ENCODE measurements at regions not wholly inside any gene's neighbourhood (a gene's known extent, or its start where the extent isn't known, plus 50 kb on each side); places are given as distances from the start of the nearest gene placed in this dataset.

DNA sequence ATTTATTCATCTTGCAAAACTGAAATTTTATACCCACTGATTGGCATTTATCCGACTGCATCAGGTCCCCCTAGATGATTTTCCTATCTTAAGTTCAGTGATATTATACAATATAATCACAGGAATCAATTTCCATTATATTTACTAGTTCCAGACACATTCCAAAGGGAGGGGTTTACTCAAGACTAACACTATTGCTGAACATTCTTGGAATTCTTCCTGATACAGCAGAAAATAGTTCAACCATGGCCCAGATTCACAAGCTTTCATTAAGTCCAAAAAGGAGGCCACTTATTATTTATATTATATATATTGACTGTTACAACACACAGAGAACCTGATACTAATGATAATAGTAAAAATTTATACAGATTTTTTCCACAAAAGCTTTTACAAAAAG, 2353.6 kb downstream of the PCDH7 start:
- H3K4me3 ChIP-seq (ENCODE audit: low read depth, low read length): no peak overlapping the region
- TF ChIP-seq, protein P1, sequence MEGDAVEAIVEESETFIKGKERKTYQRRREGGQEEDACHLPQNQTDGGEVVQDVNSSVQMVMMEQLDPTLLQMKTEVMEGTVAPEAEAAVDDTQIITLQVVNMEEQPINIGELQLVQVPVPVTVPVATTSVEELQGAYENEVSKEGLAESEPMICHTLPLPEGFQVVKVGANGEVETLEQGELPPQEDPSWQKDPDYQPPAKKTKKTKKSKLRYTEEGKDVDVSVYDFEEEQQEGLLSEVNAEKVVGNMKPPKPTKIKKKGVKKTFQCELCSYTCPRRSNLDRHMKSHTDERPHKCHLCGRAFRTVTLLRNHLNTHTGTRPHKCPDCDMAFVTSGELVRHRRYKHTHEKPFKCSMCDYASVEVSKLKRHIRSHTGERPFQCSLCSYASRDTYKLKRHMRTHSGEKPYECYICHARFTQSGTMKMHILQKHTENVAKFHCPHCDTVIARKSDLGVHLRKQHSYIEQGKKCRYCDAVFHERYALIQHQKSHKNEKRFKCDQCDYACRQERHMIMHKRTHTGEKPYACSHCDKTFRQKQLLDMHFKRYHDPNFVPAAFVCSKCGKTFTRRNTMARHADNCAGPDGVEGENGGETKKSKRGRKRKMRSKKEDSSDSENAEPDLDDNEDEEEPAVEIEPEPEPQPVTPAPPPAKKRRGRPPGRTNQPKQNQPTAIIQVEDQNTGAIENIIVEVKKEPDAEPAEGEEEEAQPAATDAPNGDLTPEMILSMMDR (IDR thresholded peaks at IDR 0.05; ENCODE audit: insufficient read depth, low read length, poor library complexity, severe bottlenecking): no peak
- H3K27me3 ChIP-seq (ENCODE audit: control insufficient read depth, insufficient read depth, low read length): no peaks in the 10 kb centered on the region
- H3K36me3 ChIP-seq (ENCODE audit: control insufficient read depth, insufficient read depth, low read length): no peaks in the 10 kb centered on the region
- DNase-seq (ENCODE audit: low read depth): peak; percentile 38

DNA sequence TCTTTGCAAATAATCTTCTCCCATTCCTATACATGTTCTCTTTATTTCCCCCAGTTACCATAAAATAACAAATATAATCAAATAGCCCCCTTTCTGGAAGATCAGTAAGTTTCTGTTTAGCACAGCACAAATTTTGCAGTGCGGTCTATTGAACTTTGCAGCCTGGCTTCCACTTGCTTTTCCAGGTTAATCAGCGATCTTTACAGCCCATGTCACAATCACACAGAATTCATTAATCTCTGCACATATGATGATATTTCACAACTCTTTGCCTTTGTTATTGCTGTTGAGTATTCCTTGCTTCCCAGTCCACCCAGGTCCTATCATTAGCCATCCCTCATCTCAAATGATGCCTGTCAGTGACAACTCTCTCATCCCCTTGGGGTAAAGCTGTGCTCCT, 2358.0 kb downstream of the PCDH7 start:
- no peaks in the 10 kb centered on the region for H3K36me3 ChIP-seq (ENCODE audit: control insufficient read depth, insufficient read depth, low read length)
- H3K27me3 ChIP-seq (ENCODE audit: control insufficient read depth, insufficient read depth, low read length): no peaks in the 10 kb centered on the region
- no peak overlapping the region for H3K4me3 ChIP-seq (ENCODE audit: low read depth, low read length)
- DNase-seq (ENCODE audit: low read depth): no peak
- TF ChIP-seq, protein P1 (IDR thresholded peaks at IDR 0.05; ENCODE audit: insufficient read depth, low read length, poor library complexity, severe bottlenecking): no peak

DNA sequence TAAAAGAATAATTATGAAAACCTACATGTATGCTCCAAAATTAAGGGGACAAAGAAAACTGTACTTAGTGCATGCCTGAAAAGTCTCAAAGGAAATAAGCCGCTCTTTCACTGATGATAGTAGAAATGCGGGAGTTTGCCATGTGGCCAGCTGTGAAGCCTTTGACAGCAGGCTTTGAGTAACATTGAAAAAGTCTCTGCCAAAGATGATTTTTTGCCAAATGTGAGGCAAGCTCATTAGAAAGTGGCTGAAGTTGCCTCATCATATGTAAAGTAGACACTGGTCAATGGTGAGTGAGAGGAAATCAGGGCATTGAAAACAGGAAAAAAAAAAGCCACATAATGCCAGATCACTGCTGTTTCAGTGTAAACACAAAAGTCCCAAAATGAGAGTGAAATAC, 2360.1 kb downstream of the PCDH7 start:
- Histone ChIP-seq H3K4me3 (ENCODE audit: low read depth, low read length) (no peak overlapping the region), H3K36me3 (ENCODE audit: control insufficient read depth, insufficient read depth, low read length) (no peaks in the 10 kb centered on the region), H3K27me3 (ENCODE audit: control insufficient read depth, insufficient read depth, low read length) (no peaks in the 10 kb centered on the region)
- TF ChIP-seq, protein P1 (IDR thresholded peaks at IDR 0.05; ENCODE audit: insufficient read depth, low read length, poor library complexity, severe bottlenecking): no peak
- no peak for DNase-seq (ENCODE audit: low read depth)

DNA sequence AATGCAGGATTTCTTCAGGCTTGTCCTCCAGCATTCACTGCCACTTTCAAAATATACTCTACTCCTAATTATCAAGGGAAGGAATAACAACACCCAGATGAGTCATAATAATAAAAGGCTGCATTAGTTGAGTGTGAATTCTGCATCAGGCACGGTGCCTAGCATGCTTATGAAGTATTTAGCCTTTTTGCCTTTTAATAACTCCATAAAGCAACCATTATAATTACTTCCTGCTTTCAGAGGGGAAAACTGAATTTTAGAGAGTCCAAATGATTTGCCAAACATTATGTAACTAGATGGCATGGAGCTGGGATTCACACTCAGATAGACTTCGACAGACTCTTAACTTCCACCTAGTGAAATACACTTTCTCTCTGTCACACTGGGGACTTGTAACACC, 2365.5 kb downstream of the PCDH7 start:
- Histone ChIP-seq H3K27me3 (ENCODE audit: control insufficient read depth, insufficient read depth, low read length) (no peaks in the 10 kb centered on the region), H3K36me3 (ENCODE audit: control insufficient read depth, insufficient read depth, low read length) (no peaks in the 10 kb centered on the region), H3K4me3 (ENCODE audit: low read depth, low read length) (no peak overlapping the region)
- DNase-seq (ENCODE audit: low read depth): no peak
- TF ChIP-seq, protein P1 (IDR thresholded peaks at IDR 0.05; ENCODE audit: insufficient read depth, low read length, poor library complexity, severe bottlenecking): no peak

DNA sequence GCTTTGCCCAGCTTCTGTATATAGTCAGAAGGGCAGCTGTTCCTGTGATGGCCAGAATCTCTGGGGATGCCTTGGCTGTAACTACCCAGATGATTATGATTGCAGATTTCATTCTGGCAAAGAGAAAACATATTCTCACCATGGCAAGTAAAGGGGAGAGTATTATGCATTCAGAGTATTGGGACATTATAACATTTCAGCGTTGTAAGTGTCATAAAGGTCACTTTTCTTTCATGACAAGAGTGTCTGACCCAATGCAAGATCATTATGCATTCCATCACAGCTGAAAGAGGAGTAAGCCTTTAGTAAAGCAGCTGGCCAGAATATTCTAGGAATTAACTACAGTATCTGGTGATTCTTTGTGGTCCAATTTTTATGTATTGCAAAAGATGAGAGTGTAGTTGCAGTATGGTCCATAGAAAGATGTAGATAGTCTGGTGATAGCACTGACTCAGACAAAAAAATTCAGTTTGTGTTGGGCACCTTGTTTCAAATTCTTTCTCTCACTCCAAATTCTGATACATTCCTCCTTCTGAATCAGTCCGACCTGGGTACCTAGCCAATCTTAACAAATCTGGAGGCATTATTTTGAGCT, 2366.3 kb downstream of the PCDH7 start:
- TF ChIP-seq, protein P1 (IDR thresholded peaks at IDR 0.05; ENCODE audit: insufficient read depth, low read length, poor library complexity, severe bottlenecking): no peak
- Histone ChIP-seq H3K27me3 (ENCODE audit: control insufficient read depth, insufficient read depth, low read length) (no peaks in the 10 kb centered on the region), H3K36me3 (ENCODE audit: control insufficient read depth, insufficient read depth, low read length) (no peaks in the 10 kb centered on the region), H3K4me3 (ENCODE audit: low read depth, low read length) (no peak overlapping the region)
- DNase-seq (ENCODE audit: low read depth): no peak

DNA sequence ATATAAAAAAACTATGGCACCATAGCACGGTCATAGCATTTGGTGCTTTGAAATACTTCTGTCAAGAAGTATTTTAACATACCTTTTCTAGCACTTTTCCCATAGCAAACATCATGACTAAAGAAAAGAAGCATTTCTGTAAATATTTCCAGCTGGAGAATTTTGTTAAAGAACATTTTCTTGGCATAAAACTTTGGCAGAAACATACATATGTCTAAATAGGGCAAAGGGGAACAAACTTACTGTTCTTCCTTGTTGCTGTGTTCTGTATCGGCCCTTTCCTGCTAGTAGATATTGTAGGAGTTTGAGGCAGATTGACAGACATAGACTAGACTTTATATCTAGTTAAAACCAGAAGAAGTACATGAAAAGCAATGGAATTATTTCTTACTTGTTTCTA, 2368.5 kb downstream of the PCDH7 start:
- DNase-seq (ENCODE audit: low read depth): no peak
- TF ChIP-seq, protein P1 (IDR thresholded peaks at IDR 0.05; ENCODE audit: insufficient read depth, low read length, poor library complexity, severe bottlenecking): no peak
- no peaks in the 10 kb centered on the region for H3K27me3 ChIP-seq (ENCODE audit: control insufficient read depth, insufficient read depth, low read length)
- H3K4me3 ChIP-seq (ENCODE audit: low read depth, low read length): no peak overlapping the region
- no peaks in the 10 kb centered on the region for H3K36me3 ChIP-seq (ENCODE audit: control insufficient read depth, insufficient read depth, low read length)

Data from kidney epithelial cell (primary cell).